Calu3 (cell line): ENCODE measurements at regions not wholly inside any gene's neighbourhood (a gene's known extent, or its start where the extent isn't known, plus 50 kb on each side); places are given as distances from the start of the nearest gene placed in this dataset.

Source experiments
- BruUV-seq: library from RNA; stranded (reverse); fragments of 400-500 nt; replicated peaks from 2 replicates; lab custom pipeline; 2021; lab: Mats Ljungman, UMichigan
- CTCF ChIA-PET: fragments of 300-600 bp; sonication (Branson Sonifier 250); formaldehyde crosslinking; loops from one replicate; lab custom pipeline; 2022; ENCODE audit warnings: antibody characterized with exemption; lab: Charles Lee
- DNase-seq: peaks from one replicate; pipeline ENCODE4 v3.0.0; 2022
- H3K27ac Mint-ChIP-seq: one replicate; pipeline ENCODE4 v1.8.0; 2022; ENCODE audit warnings: mixed read lengths; ENCODE audit not compliant: unreplicated experiment
- H3K27me3 Mint-ChIP-seq: one replicate; pipeline ENCODE4 v1.8.0; 2022; ENCODE audit warnings: mixed read lengths; ENCODE audit not compliant: unreplicated experiment
- H3K36me3 Mint-ChIP-seq: one replicate; pipeline ENCODE4 v1.8.0; 2022; ENCODE audit warnings: mild to moderate bottlenecking, moderate library complexity, mixed read lengths; ENCODE audit not compliant: insufficient read depth, unreplicated experiment
- H3K4me1 Mint-ChIP-seq: one replicate; pipeline ENCODE4 v1.8.0; 2022; ENCODE audit warnings: mild to moderate bottlenecking, low read depth, mixed read lengths; ENCODE audit not compliant: unreplicated experiment
- H3K4me3 Mint-ChIP-seq: one replicate; pipeline ENCODE4 v1.8.0; 2022; ENCODE audit warnings: mild to moderate bottlenecking, low read depth, moderate library complexity, mixed read lengths; ENCODE audit not compliant: unreplicated experiment
- H3K9me3 Mint-ChIP-seq: one replicate; pipeline ENCODE4 v1.8.0; 2022; ENCODE audit warnings: low read depth, mixed read lengths; ENCODE audit not compliant: unreplicated experiment
- intact Hi-C: fragments of 100-400 bp; cut with micrococcal nuclease; formaldehyde crosslinking; loops from one replicate; pipeline ENCODE4 v1.10.0; 2022; ENCODE audit not compliant: unreplicated experiment
- TF ChIP-seq, protein P1 (sequence below): fragments of 200-600 bp; IDR thresholded peaks from one replicate; pipeline ENCODE4 v1.8.0; 2022; ENCODE audit warnings: antibody characterized with exemption; ENCODE audit not compliant: unreplicated experiment

DNA sequence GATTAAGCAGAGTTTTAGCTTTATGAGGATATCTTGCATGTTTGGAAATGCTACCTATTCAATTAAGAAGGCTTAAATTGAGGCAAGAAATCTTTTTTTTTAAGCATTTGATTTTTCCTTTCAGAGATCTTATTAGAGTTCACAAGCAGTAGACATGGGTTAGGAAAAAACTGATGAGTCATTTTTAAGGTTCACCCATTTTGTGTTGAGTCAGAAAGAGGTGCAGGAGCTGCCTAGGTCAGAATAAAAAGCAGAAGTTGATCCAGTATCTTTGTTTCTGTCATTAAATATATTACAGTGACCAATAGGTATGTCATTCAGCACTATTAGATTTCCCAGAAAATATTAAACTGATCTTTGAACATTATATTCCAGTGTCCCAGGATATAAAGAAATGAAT, 306.8 kb downstream of the LMBRD1 start:
- H3K4me3 Mint-ChIP-seq, result no peak overlapping the region
- intact Hi-C loops, result loop anchor here (5.0 to 10.0 kb wide), 2 partner anchors 525 to 613 kb away; no protein-coding TSS in a partner anchor
- no peaks in the 10 kb centered on the region for H3K27me3 Mint-ChIP-seq
- H3K9me3 Mint-ChIP-seq, result peaks cover 7% of the 10 kb centered on the region
- H3K36me3 Mint-ChIP-seq, result no peaks in the 10 kb centered on the region
- TF ChIP-seq, protein P1, sequence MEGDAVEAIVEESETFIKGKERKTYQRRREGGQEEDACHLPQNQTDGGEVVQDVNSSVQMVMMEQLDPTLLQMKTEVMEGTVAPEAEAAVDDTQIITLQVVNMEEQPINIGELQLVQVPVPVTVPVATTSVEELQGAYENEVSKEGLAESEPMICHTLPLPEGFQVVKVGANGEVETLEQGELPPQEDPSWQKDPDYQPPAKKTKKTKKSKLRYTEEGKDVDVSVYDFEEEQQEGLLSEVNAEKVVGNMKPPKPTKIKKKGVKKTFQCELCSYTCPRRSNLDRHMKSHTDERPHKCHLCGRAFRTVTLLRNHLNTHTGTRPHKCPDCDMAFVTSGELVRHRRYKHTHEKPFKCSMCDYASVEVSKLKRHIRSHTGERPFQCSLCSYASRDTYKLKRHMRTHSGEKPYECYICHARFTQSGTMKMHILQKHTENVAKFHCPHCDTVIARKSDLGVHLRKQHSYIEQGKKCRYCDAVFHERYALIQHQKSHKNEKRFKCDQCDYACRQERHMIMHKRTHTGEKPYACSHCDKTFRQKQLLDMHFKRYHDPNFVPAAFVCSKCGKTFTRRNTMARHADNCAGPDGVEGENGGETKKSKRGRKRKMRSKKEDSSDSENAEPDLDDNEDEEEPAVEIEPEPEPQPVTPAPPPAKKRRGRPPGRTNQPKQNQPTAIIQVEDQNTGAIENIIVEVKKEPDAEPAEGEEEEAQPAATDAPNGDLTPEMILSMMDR, result no peak
- no TSS peak for BruUV-seq
- CTCF ChIA-PET, result no interaction called here
- DNase-seq, result no peak
- H3K4me1 Mint-ChIP-seq, result no peaks in the 10 kb centered on the region
- no peak overlapping the region for H3K27ac Mint-ChIP-seq

DNA sequence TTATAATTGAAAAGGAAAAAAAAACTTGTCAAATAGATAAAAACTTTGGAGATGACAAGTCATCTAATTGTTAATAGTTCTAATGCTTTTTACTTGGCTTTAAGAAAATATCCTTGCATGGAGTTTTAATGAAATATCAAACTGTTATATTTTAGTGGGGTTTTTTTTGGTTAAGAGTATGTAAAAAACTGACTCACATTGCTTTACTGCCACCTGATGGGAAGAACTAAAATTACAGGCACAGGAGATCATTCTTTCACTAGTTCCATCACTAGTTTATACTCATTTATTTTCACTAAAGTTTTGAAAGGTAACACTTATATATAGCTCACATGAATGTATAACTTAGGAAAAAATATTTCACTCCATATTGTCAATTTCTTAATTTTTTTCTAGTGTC, 309.1 kb downstream of the LMBRD1 start:
- H3K4me1 Mint-ChIP-seq, result no peaks in the 10 kb centered on the region
- TF ChIP-seq, protein P1, result peak; percentile 30
- no peak for DNase-seq
- no peak overlapping the region for H3K4me3 Mint-ChIP-seq
- H3K9me3 Mint-ChIP-seq, result peaks cover 7% of the 10 kb centered on the region
- H3K36me3 Mint-ChIP-seq, result no peaks in the 10 kb centered on the region
- no peak overlapping the region for H3K27ac Mint-ChIP-seq
- no peaks in the 10 kb centered on the region for H3K27me3 Mint-ChIP-seq
- CTCF ChIA-PET, result no interaction called here
- no TSS peak for BruUV-seq
- intact Hi-C loops, result loop anchor here (5.0 to 10.0 kb wide), 2 partner anchors 523 to 610 kb away; no protein-coding TSS in a partner anchor

DNA sequence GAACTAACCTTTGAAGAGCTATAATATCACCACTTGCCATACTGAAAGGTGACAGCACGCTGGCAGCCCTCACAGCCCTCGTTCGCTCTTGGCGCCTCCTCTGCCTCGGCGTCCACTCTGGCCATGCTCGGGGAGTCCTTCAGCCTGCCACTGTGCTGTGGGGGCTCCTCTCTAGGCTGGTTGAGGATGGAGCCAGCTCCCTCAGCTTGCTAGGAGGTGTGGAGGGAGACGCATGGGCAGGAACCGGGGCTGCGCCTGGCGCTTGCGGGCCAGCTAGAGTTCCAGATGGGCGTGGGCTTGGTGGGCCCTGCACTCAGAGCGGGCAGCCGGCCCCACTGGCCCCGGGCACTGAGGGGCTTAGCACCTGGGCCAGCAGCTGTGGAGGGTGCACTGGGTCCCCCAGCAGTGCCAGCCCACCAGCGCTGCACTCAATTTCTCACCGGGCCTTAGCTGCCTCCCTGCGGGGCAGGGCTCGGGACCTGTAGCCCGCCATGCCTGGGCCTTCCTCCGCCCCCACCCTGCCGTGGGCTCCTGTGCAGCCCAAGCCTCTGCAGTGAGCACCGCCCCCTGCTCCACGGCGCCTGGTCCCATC, 329.7 kb downstream of the LMBRD1 start:
- Mint-ChIP-seq H3K4me3 (no peak overlapping the region), H3K27ac (no peak overlapping the region), H3K36me3 (no peaks in the 10 kb centered on the region), H3K27me3 (no peaks in the 10 kb centered on the region), H3K9me3 (peaks cover 5% of the 10 kb centered on the region), H3K4me1 (no peaks in the 10 kb centered on the region)
- CTCF ChIA-PET, result no interaction called here
- TF ChIP-seq, protein P1, result no peak
- BruUV-seq, result no TSS peak
- intact Hi-C loops, result no loop called here
- no peak for DNase-seq

- Mint-ChIP-seq H3K36me3 (no peaks in the 10 kb centered on the region), H3K9me3 (peaks cover 8% of the 10 kb centered on the region), H3K4me1 (no peaks in the 10 kb centered on the region), H3K4me3 (no peak overlapping the region), H3K27me3 (no peaks in the 10 kb centered on the region), H3K27ac (no peak overlapping the region)
- BruUV-seq, result no TSS peak
- intact Hi-C loops, result no loop called here
- CTCF ChIA-PET, result no interaction called here
- TF ChIP-seq, protein P1, result no peak
- DNase-seq, result no peak
These were observed 330.9 kb downstream of the LMBRD1 start for GRCh38 chr6:69465866-69466265.
